Ascending aorta (tissue), 2 donors: ENCODE measurements at regions not wholly inside any gene's neighbourhood (a gene's known extent, or its start where the extent isn't known, plus 50 kb on each side); places are given as distances from the start of the nearest gene placed in this dataset.

Experiments
- DNase-seq, 2 donors: peaks; one replicate each; pipeline ENCODE4 v3.0.0-alpha.2; 2019; ENCODE audit warnings: low spot score in 2 of 2
- H3K27ac ChIP-seq, 2 donors: fragments of 200-600 bp; sonication (generic); one replicate each; pipeline ENCODE4 v1.5.1; 2016 to 2017; ENCODE audit warnings: mild to moderate bottlenecking in 1 of 2
- H3K27me3 ChIP-seq: fragments of 200-600 bp; sonication (generic); one replicate; pipeline ENCODE4 v1.5.1; 2017
- H3K36me3 ChIP-seq, 2 donors: fragments of 200-600 bp; sonication (generic); one replicate each; pipeline ENCODE4 v1.5.1; 2016
- H3K4me1 ChIP-seq, 2 donors: fragments of 200-600 bp; sonication (generic); one replicate each; pipeline ENCODE4 v1.5.1; 2016 to 2017; ENCODE audit warnings: mild to moderate bottlenecking in 1 of 2
- H3K4me3 ChIP-seq, 2 donors: fragments of 200-600 bp; sonication (generic); one replicate each; pipeline ENCODE4 v1.5.1; 2016 to 2017; ENCODE audit warnings: mild to moderate bottlenecking in 1 of 2
- H3K9me3 ChIP-seq, 2 donors: fragments of 200-600 bp; sonication (generic); one replicate each; pipeline ENCODE4 v1.5.1; 2016
- CTCF ChIP-seq, 3 experiments: fragments of 200-600 bp in 2 of 3; fragments of 450-650 bp in 1 of 3; sonication (generic) in 2 of 3; IDR thresholded peaks; one replicate each; pipeline ENCODE4 v1.5.1; 2016 to 2019; ENCODE audit warnings: antibody characterized with exemption in 3 of 3, mild to moderate bottlenecking in 1 of 3, moderate library complexity in 1 of 3
- intact Hi-C: fragments of 100-400 bp; cut with DNase I; formaldehyde crosslinking; loops from one replicate; pipeline ENCODE4 v1.15.1; 2023

GRCh38 chr11:24311974-24312373 is 184.9 kb upstream of the LUZP2 start:
- no peaks in the 10 kb centered on the region for H3K4me1 ChIP-seq
- intact Hi-C loops = no loop called here
- no peak for TF ChIP-seq CTCF (IDR thresholded peaks at IDR 0.05)
- no peaks in the 10 kb centered on the region for H3K9me3 ChIP-seq
- no peak overlapping the region for H3K4me3 ChIP-seq
- no peaks in the 10 kb centered on the region for H3K27me3 ChIP-seq
- H3K27ac ChIP-seq = no peak overlapping the region
- H3K36me3 ChIP-seq = no peaks in the 10 kb centered on the region
- DNase-seq = no peak

- Histone ChIP-seq H3K36me3 (no peaks in the 10 kb centered on the region), H3K4me1 (no peaks in the 10 kb centered on the region), H3K27me3 (no peaks in the 10 kb centered on the region), H3K27ac (no peak overlapping the region), H3K9me3 (no peaks in the 10 kb centered on the region), H3K4me3 (no peak overlapping the region)
- intact Hi-C loops = no loop called here
- no peak for TF ChIP-seq CTCF (IDR thresholded peaks at IDR 0.05)
- no peak for DNase-seq
Observed at GRCh38 chr11:24312464-24313238, 184.2 kb upstream of the LUZP2 start.

- no peak for TF ChIP-seq CTCF (IDR thresholded peaks at IDR 0.05)
- Histone ChIP-seq H3K9me3 (peaks cover 0 to 8% of the 10 kb centered on the region in 2 donors), H3K4me3 (no peak overlapping the region), H3K4me1 (no peaks in the 10 kb centered on the region), H3K27ac (no peak overlapping the region), H3K27me3 (no peaks in the 10 kb centered on the region), H3K36me3 (no peaks in the 10 kb centered on the region)
- intact Hi-C loops = no loop called here
- DNase-seq = no peak
Observed at GRCh38 chr11:24321229-24321628, 175.6 kb upstream of the LUZP2 start.

GRCh38 chr11:24324211-24324610 is 172.6 kb upstream of the LUZP2 start:
- Histone ChIP-seq H3K4me1 (no peaks in the 10 kb centered on the region), H3K27ac (no peak overlapping the region), H3K36me3 (no peaks in the 10 kb centered on the region), H3K4me3 (no peak overlapping the region), H3K27me3 (no peaks in the 10 kb centered on the region), H3K9me3 (no peaks in the 10 kb centered on the region)
- TF ChIP-seq CTCF (IDR thresholded peaks at IDR 0.05) = no peak
- no peak for DNase-seq
- intact Hi-C loops = no loop called here

GRCh38 chr11:24344222-24344621 is 152.6 kb upstream of the LUZP2 start:
- Histone ChIP-seq H3K27me3 (no peaks in the 10 kb centered on the region), H3K9me3 (no peaks in the 10 kb centered on the region), H3K4me3 (no peak overlapping the region), H3K27ac (no peak overlapping the region), H3K4me1 (no peaks in the 10 kb centered on the region), H3K36me3 (no peaks in the 10 kb centered on the region)
- intact Hi-C loops = no loop called here
- no peak for TF ChIP-seq CTCF (IDR thresholded peaks at IDR 0.05)
- DNase-seq = no peak

GRCh38 chr11:24348908-24349307 is 147.9 kb upstream of the LUZP2 start:
- Histone ChIP-seq H3K4me3 (no peak overlapping the region), H3K36me3 (no peaks in the 10 kb centered on the region), H3K27me3 (no peaks in the 10 kb centered on the region), H3K27ac (no peak overlapping the region), H3K4me1 (no peaks in the 10 kb centered on the region), H3K9me3 (no peaks in the 10 kb centered on the region)
- no peak for TF ChIP-seq CTCF (IDR thresholded peaks at IDR 0.05)
- DNase-seq = no peak
- intact Hi-C loops = no loop called here
